Cerebellar cortex (tissue), 1 donor: ENCODE measurements at regions not wholly inside any gene's neighbourhood (a gene's known extent, or its start where the extent isn't known, plus 50 kb on each side); places are given as distances from the start of the nearest gene placed in this dataset.
"Not testable (repeated sequence)": the region's sequence is repeated elsewhere in the genome, so short reads cannot be mapped to it uniquely, and the experiment has no call there.

Source experiments
- DNase-seq: peaks from one replicate; pipeline ENCODE4 v3.0.0-alpha.2; 2015; ENCODE audit warnings: low spot score

DNA sequence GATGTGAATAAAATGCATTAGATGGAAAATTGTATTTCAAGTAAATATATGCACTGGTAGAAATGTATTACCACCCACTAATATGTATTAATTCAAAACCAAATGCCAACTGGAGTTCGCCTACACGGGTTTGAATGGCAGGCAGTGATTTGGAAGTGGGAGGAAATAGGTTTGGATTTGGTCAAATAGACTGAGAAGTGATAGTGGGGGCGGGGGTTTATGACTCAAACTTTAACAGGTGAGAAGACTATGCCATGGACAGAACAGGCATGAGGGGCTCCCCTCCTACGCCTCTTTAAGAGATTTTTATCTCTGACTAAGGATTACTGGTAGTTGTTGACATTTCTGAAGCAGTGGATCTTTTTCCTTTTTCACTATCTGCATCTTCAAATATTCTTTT is 677.8 kb downstream of the NTRK3 start:
- no peak for DNase-seq

DNA sequence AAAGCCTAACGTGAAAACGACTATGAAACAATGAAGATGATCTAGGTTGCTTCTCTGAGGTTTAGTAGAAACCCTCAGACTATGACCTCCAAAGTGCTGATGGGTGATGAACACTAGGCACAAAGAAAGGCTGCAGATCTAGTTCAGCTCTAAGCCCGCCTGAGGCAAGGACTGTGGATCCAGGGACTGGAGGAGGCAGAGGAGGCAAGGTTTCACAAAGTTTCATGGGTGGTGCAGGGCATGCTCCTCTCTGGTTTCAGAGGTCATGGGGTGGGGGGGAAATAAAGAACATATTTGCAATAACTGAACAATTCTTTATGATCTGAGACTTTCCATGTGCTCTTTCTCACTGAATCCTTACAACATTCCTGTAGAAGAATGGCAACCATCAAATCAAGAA is 679.2 kb downstream of the NTRK3 start:
- DNase-seq: no peak

DNA sequence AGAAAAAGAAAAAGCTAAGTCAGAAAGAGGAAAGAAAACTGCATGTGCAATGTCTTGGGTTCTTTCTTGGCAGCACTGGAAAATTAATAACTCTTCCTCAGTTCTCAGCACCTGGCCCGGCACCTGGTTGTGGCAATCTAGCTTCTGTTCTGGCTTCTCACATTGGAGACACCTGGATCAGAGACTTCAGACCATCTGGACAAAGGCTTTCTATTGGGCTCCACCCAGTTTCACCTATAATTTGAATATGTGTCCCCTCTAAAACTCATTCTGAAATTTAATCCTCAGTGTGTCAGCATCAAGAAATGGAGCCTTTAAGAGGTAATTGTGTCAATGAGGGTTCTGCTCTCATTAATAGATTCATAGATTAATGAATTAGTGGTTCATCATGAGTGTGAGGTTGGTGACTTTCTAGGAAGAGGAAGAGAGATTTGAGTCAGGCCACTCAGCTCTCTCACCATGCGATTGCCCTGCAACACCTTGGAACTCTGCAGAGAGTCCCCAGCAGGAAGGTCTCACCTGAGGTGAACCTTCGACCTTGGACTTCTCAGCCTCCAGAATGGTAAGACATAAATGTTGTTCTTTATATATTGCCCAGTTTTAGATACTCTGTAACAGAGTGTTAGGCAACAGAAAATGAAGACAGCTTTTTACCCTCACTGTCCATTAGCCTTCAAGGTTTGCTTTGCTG is 679.9 kb downstream of the NTRK3 start:
- peak; percentile 54 for DNase-seq

DNA sequence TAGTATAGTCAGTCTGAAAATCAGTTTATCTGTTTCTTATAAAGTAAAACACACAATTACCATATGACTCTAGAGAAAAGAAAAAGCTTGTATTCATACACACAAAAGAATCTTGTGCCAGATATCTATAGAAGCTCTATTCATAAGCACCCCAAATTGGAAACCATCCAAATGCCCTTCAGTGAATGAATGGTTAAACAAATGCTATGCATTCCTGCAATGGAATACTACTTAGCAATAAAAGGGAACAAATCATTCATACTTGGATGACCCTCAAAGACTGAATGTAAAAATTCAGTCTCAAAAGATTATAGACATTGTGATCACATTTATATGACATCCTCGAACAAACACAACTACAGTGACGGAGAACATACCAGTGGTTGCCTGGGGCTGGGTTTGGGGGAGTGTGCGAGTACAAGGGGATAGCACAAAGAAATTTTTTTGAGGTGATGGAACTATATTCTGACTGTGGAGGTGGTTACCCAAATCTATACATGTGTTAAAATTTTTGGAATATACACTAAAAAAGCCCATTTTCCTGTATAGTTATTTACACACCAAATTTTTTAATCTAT is 680.6 kb downstream of the NTRK3 start:
- no peak for DNase-seq

DNA sequence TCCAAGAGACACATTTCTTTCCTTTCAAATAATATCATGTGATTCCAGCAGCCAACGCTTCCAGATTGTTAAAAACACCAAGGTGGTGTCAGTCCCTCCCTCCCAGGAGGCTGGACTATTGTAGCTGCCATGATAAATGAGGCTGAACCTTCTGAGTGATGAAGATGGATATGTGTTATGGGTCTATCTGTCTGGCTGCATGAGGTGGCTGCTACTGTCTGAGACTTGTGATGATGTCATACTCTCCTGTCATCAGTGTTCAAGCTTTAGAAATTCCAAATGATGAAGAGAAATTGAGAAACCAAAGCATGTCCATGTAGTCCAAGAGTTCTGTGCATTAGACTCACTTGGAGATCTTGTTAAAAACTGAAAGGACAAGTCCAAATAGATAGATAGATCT is 683.0 kb downstream of the NTRK3 start:
- DNase-seq: no peak

DNA sequence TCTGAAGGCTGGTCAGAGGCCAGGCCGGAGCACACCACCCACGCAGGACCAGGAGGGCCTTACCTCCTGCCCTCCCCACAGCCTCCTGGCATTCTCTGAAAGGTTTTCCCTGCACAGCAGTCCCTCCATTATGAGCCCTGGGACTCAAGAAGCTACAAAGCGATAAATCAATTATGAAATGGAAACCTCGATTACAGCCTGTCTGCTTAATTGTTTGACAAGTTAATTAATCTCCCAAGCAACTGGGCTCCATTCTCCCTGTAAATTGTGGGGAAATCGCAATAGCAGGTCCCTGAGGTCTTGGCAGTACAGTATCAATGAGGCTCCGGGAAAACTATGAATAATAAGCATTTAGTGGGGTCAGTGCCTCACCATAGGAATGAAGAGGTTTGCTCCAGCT is 683.5 kb downstream of the NTRK3 start:
- DNase-seq: no peak

DNA sequence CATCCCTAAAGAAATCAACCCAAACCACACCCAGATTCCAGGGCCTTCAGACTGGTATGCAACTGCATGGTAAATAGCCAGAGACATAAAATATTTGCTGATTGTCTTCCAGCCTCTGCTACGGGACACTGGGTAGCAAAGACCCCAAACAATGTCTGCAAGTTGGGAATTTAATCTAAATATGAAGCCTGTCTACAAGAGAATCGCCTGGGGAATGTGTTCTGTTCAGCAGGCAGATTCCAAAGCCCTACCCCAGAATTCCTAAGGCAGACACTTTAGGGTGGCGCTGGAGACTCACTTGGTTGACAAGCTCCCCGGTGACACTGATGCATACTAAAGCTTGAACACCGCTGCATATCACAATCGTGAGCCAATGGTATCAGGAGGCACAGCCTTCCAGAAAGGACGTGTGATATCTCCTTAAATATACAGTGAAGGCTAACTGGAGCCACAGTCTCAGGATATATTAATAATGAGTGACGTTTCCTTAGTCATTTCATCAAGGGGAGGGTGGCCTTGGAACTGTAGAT is 684.1 kb downstream of the NTRK3 start:
- DNase-seq: no peak

DNA sequence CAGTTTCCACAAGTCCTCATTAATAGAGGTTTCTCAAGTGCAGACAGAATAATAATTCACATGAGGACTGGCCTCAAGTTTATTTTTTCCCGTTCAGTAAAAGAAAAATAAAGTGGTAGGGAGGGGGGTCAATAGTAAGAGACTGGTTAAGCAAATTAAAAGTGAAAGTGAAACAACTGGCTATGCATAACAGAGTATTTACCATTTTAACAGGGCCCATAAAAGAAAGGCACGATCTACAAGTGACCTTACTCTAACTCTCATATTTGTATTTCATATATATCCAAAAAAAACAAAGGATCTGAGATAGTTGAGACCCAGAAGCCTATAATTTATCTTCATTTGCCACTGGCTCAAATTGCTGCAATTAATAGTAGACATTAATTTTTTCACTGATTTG is 686.3 kb downstream of the NTRK3 start:
- no peak for DNase-seq

DNA sequence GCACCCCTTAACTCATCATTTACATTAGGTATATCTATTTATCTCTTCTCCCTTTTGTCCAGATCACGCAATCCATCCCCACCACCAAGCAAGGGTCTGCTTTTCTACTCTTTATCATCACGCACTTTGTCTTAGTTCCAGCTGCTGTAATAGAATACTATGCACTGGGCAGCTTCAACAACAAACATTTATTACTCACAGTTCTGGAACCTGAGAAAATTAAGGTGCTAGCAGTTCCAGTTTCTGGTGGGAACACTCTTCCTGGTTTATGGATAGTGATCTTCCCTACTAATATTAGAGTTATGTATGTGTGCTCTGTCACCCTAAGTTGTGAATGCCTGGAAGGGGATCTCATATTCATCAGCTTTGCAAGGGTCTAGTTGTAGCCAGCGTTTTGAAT is 687.0 kb downstream of the NTRK3 start:
- no peak for DNase-seq

DNA sequence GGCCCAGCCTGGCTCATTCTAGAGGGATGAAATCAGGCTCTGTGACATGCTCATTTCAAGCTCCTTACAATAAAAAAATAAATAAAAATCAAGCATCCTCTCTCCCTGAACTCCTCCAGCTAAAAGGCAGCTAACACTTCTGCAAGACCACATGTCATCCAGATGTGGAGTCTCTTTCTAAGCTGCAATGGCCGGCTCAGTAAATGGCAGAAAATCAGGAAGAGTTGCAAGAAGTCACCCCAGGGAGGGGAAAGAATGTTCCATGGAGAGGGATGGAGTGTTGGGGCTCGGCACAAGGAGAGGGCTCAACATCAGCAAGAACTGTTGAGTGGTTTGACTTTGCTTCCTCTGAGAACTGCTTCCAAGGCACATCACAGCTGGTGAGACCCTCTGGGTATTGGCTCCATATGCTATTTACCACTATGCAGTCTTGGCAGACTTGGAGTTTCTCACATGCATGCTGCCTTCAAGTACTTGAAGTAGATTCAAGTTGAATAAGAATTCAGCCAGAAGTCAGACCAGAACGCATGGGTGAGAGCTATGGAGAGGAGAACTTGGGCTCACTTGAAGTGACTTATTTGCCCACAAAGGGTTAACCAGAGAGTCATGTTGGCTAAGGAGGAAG is 689.0 kb downstream of the NTRK3 start:
- no peak for DNase-seq

DNA sequence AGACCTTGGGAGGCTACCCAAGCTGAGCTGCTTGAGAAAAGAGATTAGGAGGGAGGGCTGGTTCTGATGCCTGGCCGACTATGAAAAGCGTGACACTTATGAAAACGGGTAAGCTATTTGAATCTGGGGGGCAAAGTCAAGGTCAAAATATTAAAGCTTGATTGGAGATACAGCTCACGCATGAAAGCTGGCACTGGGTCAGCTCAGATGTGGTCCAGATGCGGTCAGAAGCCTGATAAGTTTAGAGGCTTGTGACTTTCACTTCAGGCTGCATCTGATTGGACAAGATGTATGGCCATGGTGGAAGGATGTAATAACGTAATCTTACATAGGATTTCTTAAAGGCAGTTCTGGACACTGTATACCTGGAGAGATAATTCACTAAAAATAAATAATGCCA is 690.3 kb downstream of the NTRK3 start:
- no peak for DNase-seq

DNA sequence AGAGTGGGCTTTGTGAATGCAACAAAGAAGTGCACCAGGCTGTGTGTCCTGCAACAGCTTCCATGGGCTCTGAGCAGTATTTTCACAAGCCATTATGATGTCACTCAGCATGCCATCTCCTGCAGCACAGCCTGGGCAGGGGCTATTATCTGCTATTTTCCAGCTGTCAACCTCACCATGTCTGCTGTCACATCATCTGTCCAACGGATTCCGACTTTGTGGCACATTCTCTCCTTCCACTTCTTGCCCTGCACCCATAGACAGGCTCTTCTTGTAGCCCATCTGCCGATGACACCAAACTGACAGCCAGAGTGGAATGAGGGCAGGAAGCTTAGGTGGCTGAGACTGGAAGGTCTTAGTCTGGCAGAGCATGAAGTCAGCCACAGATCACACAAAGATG is 691.9 kb downstream of the NTRK3 start:
- DNase-seq: no peak

DNA sequence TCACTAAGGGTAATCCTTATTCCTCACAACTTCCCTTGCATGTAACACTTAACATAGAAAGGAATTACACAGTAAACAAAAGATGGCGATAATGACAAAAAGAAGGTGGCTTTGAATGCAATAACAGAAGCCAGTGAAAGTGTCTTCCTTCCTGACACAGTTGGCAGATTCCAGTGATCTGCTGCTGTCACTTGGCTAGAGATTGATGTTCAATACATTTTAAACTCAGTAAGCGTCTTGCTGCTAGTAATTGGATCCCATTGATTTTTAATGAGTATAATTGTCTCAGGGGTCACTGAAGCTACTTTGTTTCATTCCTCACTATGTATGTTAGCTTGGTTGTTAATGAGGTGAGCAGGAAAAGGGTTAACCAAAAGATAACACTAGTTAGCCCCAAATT is 692.7 kb downstream of the NTRK3 start:
- no peak for DNase-seq

DNA sequence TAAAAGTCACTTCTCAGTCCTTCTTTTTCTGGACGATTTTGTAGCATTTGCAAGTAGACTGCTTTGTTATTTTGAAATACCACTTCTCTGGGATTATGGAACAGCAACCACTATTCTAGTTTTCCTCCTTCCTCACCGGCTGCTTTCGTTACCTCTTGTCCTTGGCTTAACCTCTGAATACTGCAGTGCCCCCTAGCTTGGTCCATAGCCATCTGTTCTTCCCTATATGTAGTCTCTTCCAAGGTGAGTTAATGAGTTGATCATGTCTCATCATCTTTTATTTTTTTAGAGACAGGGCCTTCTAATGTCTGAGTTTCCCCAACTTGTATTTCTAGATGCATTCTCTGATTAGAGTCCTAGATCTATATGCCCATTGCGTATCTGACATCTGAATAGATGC is 694.3 kb downstream of the NTRK3 start:
- DNase-seq: no peak

DNA sequence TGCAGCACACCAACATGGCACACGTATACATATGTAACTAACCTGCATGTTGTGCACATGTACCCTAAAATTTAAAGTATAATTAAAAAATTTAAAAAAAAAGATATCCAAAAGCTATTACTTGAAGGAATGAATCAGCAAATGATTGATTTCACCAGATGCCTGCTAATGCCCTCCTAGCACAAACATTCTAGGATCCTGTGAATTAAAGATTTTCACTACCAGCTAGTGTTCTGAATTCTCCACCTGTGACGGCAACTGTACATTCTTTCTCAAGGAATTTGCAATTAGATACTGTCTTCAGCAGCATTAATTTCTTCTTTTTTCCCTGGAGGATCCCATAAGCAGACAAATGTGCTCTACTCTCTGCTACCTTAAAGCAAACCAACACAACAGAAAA is 694.9 kb downstream of the NTRK3 start:
- no peak for DNase-seq

DNA sequence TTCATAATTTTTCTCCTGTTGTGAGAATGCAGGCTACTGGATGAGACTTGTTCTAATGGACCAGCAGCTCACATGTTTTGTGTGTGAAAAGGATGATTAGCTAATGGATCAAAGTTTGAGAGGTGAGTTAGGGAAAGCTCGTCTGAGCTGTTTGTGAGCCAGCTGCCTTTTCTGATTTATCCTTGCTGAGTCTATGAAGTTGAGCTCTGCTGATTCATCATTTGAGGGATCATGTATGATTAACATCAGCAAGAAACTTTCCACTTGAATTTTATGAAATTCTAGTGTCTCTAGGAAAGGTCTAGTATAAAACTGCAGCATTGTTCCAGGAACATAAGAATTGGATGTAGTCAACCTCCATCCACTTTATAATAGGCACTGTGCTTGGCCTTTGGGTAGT is 698.7 kb downstream of the NTRK3 start:
- no peak for DNase-seq

DNA sequence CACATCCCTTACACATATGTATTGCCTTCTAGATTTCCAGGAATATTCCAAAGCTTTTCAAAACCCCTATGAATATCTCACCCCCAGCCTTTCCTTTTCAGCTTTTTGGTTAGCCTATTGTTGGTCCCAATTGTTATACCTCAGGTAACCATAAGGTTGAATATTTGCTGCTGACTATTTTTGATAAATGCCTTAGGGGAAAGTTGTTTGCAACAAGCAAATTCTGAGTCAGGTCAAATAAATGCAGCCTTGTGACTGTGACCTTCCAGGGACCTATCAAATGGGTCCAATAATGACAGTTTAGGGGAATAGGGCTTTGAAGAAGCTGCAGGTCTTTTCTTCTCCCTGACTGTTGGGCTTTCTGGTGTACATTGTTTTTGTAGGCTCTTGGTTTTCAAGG is 699.7 kb downstream of the NTRK3 start:
- no peak for DNase-seq

DNA sequence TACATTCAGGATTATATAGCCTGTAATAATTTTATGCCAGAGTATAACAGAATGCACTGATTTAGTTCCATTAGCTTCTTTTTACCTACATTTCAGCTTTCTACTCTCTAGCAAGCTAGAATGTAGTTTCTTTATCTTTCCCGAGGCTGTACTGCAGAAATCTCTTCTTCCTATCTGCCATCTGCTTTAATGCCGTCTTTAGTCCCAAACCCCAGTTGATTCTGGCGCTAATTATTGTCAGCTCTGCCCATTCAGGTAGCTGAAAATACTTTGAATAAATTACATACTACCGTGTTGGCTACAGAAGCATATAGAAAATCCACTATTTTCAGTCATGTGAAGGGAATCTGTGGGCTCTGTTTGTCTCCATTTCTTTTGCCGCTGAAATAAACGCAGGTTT is 706.7 kb downstream of the NTRK3 start:
- DNase-seq: no peak

DNA sequence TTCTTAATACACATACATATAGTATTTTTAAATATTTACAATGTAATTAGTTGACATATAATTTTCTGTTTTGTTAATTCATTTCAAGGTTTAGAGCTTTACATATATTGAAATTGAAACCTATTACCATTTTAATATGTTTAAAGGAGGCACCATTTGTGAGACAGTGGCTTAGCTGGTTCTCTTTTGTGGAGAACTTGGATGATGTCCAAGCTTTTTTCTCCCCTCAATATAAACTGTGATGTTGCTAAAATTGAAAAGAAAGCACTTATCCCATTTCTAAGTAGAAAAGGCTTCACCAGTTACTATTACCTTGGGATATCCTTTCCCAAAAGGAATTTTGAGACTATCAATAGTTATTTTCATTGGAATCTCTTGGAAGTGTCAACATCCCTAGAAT is 707.2 kb downstream of the NTRK3 start:
- no peak for DNase-seq

DNA sequence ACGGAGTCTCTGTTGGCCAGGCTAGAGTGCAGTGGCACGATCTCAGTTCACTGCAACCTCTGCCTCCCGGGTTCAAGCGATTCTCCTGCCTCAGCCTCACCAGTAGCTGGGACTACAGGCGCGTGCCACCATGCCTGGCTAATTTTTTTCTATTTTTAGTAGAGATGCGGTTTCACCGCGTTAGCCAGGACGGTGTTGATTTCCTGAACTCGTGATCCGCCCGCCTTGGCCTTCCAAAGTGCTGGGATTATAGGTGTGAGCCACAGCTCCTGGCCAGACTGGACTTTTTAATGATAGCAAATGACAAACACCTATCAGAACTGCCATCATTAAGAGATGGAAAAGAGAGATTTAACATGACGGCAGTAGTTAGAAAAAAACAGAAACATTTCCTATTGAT is 707.9 kb downstream of the NTRK3 start:
- DNase-seq: not testable (repeated sequence)

DNA sequence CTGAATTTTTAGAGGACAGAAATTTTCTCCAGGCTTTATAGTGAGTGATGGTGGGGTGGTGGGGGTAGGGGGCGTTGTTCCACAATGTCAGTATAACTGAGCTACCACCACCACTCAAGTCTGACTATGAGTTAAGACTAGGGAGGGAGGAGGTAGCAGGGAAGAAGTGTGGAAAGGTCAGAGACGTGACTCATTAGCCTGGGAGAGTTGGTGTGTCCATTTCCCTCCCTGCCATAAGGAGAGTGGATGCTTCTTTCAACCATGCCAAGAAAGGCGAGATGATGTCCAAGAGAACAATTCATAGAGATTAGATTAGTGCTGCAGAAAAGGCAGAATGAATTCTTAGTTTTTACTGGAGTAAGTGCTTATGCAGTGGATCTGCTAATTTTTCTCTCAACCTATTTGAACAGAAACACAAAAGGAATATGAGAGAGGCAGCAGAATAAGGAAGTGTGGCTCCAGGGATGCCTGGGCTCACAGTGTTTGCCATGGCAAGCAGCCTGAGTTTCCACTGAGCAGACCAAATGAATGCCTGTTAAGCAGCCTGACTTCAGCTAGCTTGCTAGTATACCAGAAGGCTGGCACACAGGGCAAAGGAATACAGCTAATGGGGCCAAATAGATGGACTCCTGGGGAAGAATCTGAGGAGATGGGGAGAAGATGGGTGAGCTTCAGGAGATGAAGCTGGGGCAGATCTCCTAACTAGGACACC is 708.9 kb downstream of the NTRK3 start:
- DNase-seq: peak; percentile 62

DNA sequence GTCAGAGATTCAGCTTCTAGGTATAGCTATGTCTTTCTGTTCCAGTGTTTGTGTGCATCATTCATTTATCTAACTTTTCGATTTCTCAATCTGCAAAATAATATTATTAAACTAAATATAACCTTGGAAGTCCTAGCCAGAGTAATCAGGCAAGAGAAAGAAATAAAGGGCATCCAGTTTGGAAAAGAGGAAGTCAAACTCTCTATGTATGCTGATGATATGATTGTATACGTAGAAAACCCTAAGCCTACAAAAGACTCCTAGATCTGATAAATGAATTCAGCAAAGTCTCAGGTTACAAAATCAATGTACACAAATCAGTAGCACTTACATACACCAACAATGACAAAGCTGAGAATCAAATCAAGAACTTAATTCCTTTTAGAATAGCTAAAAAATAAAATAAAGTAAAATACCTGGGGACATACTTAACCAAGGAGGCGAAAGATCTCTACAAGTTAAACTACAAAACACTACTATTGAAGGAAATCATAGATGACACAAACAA is 718.2 kb downstream of the NTRK3 start:
- DNase-seq: no peak

DNA sequence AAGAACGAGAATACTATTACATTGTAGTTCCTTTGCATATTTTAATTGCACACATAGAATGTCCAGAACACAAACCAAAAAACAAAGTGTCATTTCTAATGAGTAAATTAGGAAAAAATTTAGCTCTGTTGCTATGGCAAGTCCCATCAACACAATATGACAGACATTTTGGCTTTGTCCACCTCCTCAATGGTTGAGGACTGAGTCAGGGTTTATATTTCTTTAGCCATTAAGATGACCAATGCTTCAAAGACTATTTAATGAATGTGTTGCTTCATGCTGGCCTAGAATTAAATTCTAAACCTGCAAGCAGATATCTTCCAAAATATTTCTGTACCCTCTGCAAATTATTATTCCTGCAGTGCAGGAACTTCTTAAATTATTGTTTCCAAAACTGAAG is 719.2 kb downstream of the NTRK3 start:
- no peak for DNase-seq
